ENCODE measurements at regions not wholly inside any gene's neighbourhood (a gene's known extent, or its start where the extent isn't known, plus 50 kb on each side); places are given as distances from the start of the nearest gene placed in this dataset.

DNA sequence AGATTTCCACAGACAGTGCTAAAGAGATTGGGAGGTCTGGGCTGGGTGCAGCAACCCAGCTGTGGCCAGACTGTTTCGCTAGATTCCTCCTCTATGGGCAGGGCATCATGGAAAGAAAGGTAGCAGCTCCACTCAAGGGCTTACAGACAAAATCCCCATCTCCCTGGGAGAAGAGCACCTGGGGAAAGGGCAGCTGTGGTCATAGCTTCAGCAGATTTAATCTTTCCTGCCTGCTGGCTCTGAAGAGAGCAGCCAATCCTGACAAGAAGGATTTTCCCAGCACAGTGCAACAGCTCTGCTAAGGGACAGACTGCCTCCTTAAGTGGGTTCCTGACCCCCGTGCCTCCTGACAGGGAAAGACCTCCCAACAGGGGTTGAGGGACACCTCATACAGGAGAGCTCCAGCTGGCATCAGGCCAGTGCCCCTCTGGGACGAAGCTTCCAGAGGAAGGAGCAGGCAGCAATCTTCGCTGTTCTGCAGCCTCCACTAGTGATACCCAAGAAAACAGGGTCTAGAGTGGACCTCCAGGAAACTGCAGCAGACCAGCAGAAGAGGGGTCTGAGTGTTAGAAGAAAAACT, 1379.3 kb upstream of the ACO1 start:
- TF ChIP-seq CTCF (IDR thresholded peaks at IDR 0.05; ENCODE audit: low read length) (no peak), EZH2 (IDR thresholded peaks at IDR 0.05; ENCODE audit: borderline replicate concordance, low read length) (no peak)
